HCT116 (cell line): ENCODE measurements at regions not wholly inside any gene's neighbourhood (a gene's known extent, or its start where the extent isn't known, plus 50 kb on each side); places are given as distances from the start of the nearest gene placed in this dataset.

ENCODE experiments used
- ATAC-seq: fragments of 200-7000 bp; cut with Tn5 transposase; 2 replicates; pipeline ENCODE4 v1.9.1; 2020; ENCODE audit warnings: mild to moderate bottlenecking, moderate library complexity
- BruUV-seq: library from RNA; stranded (reverse); fragments of 400-500 nt; replicated peaks from 2 replicates; lab custom pipeline; 2021; lab: Mats Ljungman, UMichigan
- CTCF ChIA-PET: fragments of 300-600 bp; sonication (Branson Sonifier 250); formaldehyde crosslinking; loops from one replicate; lab custom pipeline; 2021; ENCODE audit warnings: antibody characterized with exemption; lab: Charles Lee
- POLR2A ChIA-PET: fragments of 300-600, 350-600 bp; sonication (Branson Sonifier 250); formaldehyde crosslinking; loops from one replicate; lab custom pipeline; 2021; ENCODE audit warnings: antibody characterized with exemption; lab: Charles Lee
- RAD21 ChIA-PET, 2 experiments: fragments of 300-600 bp; sonication (Branson Sonifier 250); formaldehyde crosslinking; loops; one replicate each; lab custom pipeline; 2023; ENCODE audit warnings: low total read pairs in 2 of 2; ENCODE audit not compliant: uncharacterized antibody in 2 of 2, unreplicated experiment in 2 of 2, low non-redundant PET in 1 of 2; lab: Charles Lee
- DNase-seq: peaks from one replicate; pipeline ENCODE4 v3.0.0-alpha.2; 2010; ENCODE audit warnings: low read depth, low spot score
- H2AFZ ChIP-seq: fragments of 200-600 bp; shearing (Covaris generic), sonication (generic); 2 replicates; pipeline ENCODE4 v1.6.1; 2017; ENCODE audit warnings: low read depth, mixed run types, mixed read lengths, antibody characterized with exemption, low read length; ENCODE audit not compliant: poor library complexity, severe bottlenecking
- H3K27ac ChIP-seq: 2 replicates; pipeline ENCODE4 v1.5.1; 2012; ENCODE audit warnings: low read depth, low read length
- H3K27me3 ChIP-seq: fragments of 200-600 bp; sonication (generic); 2 replicates; pipeline ENCODE4 v1.6.1; 2016; ENCODE audit warnings: mixed run types, low read length, mixed read lengths; ENCODE audit not compliant: insufficient read depth
- H3K36me3 ChIP-seq, 2 experiments: fragments of 200-500 bp in 1 of 2; fragments of 200-600 bp in 1 of 2; sonication (Bioruptor generic) in 1 of 2; sonication (generic) in 1 of 2; 2 replicates each; pipeline versions ENCODE4 v1.5.1 to v1.6.1; 2014 to 2016; ENCODE audit warnings: low read length in 2 of 2, inconsistent platforms in 1 of 2, mixed read lengths in 1 of 2, mixed run types in 1 of 2; ENCODE audit not compliant: insufficient read depth in 2 of 2, control insufficient read depth in 1 of 2
- H3K4me1 ChIP-seq, 2 experiments: fragments of 200-600 bp in 1 of 2; sonication (generic) in 1 of 2; 2 replicates each; pipeline versions ENCODE4 v1.5.1 to v1.6.1; 2012 to 2017; ENCODE audit warnings: low read length in 2 of 2, inconsistent platforms in 1 of 2, mild to moderate bottlenecking in 1 of 2, mixed read lengths in 1 of 2, mixed run types in 1 of 2, moderate library complexity in 1 of 2; ENCODE audit not compliant: insufficient read depth in 2 of 2, control insufficient read depth in 1 of 2
- H3K4me2 ChIP-seq: fragments of 200-600 bp; sonication (generic); 2 replicates; pipeline ENCODE4 v1.6.1; 2017; ENCODE audit warnings: mixed run types, low read length, mixed read lengths
- H3K4me3 ChIP-seq, 2 experiments: fragments of 200-600 bp in 1 of 2; sonication (generic) in 1 of 2; replicated peaks in 1 of 2; 2 replicates each; pipeline ENCODE4 v1.5.1; 2011 to 2016; ENCODE audit warnings: low read length in 2 of 2, control low read depth in 1 of 2, low read depth in 1 of 2, mild to moderate bottlenecking in 1 of 2, mixed read lengths in 1 of 2, mixed run types in 1 of 2
- H3K79me2 ChIP-seq: fragments of 200-600 bp; sonication (generic); 2 replicates; pipeline ENCODE4 v1.6.1; 2017; ENCODE audit warnings: mild to moderate bottlenecking, mixed run types, low read length, moderate library complexity, mixed read lengths; ENCODE audit not compliant: insufficient read depth
- H3K9ac ChIP-seq: fragments of 200-600 bp; sonication (generic); 2 replicates; pipeline ENCODE4 v1.6.1; 2016; ENCODE audit warnings: low read length, mixed read lengths
- H3K9me2 ChIP-seq: fragments of 200-600 bp; sonication (generic), shearing (Covaris generic); 2 replicates; pipeline ENCODE4 v1.6.1; 2017; ENCODE audit warnings: mixed run types, mild to moderate bottlenecking, moderate library complexity; ENCODE audit not compliant: insufficient read depth
- H3K9me3 ChIP-seq, 2 experiments: fragments of 200-500 bp in 1 of 2; fragments of 200-600 bp in 1 of 2; sonication (Bioruptor generic) in 1 of 2; sonication (generic) in 1 of 2; 2 replicates each; pipeline ENCODE4 v1.6.1; 2014 to 2017; ENCODE audit warnings: low read length in 2 of 2, mixed read lengths in 2 of 2, inconsistent platforms in 1 of 2, low read depth in 1 of 2, mild to moderate bottlenecking in 1 of 2, mixed run types in 1 of 2, moderate library complexity in 1 of 2; ENCODE audit not compliant: control insufficient read depth in 1 of 2, insufficient read depth in 1 of 2
- H4K20me1 ChIP-seq: fragments of 200-600 bp; sonication (generic), shearing (Covaris generic); 2 replicates; pipeline ENCODE4 v1.6.1; 2017; ENCODE audit warnings: mixed run types, mild to moderate bottlenecking, moderate library complexity; ENCODE audit not compliant: insufficient read depth
- ATF3 ChIP-seq: IDR thresholded peaks from 2 replicates; pipeline ENCODE4 v1.6.1; 2012
- CBX3 ChIP-seq: IDR thresholded peaks from 2 replicates; pipeline ENCODE4 v1.6.1; 2012; ENCODE audit warnings: low read depth
- CTCF ChIP-seq, 3 experiments: fragments of 200-600 bp in 1 of 3; sonication (generic) in 1 of 3; IDR thresholded peaks in 2 of 3; conservative IDR thresholded peaks in 1 of 3; 2 replicates each; pipeline ENCODE4 v1.5.1; 2012 to 2017; ENCODE audit warnings: low read depth in 2 of 3, low read length in 2 of 3, antibody characterized with exemption in 1 of 3, borderline replicate concordance in 1 of 3, control low read depth in 1 of 3, mild to moderate bottlenecking in 1 of 3, mixed read lengths in 1 of 3, mixed run types in 1 of 3, moderate library complexity in 1 of 3; ENCODE audit not compliant: insufficient read depth in 1 of 3
- EGR1 ChIP-seq: IDR thresholded peaks from 2 replicates; pipeline ENCODE4 v1.6.1; 2012; ENCODE audit warnings: low read depth
- ELF1 ChIP-seq: IDR thresholded peaks from 2 replicates; pipeline ENCODE4 v1.6.1; 2012; ENCODE audit warnings: low read depth, borderline replicate concordance
- EZH2 ChIP-seq: fragments of 200-600 bp; sonication (generic); IDR thresholded peaks from 2 replicates; pipeline ENCODE4 v1.6.1; 2017; ENCODE audit warnings: antibody characterized with exemption, mixed run types
- FOSL1 ChIP-seq: IDR thresholded peaks from 2 replicates; pipeline ENCODE4 v1.6.1; 2012; ENCODE audit warnings: low read depth
- JUND ChIP-seq: IDR thresholded peaks from 2 replicates; pipeline ENCODE4 v1.6.1; 2012
- MAX ChIP-seq: IDR thresholded peaks from 2 replicates; pipeline ENCODE4 v1.6.1; 2012
- POLR2A ChIP-seq: IDR thresholded peaks from 2 replicates; pipeline ENCODE4 v1.7.0; 2011; ENCODE audit warnings: borderline replicate concordance; ENCODE audit not compliant: insufficient read depth, insufficient read length; ENCODE audit errors: extremely low read depth
- POLR2AphosphoS5 ChIP-seq: IDR thresholded peaks from 2 replicates; pipeline ENCODE4 v1.6.1; 2011; ENCODE audit warnings: mild to moderate bottlenecking, low read depth, low read length, moderate library complexity
- RAD21 ChIP-seq: IDR thresholded peaks from 2 replicates; pipeline ENCODE4 v1.6.1; 2012; ENCODE audit warnings: low read depth, mild to moderate bottlenecking
- REST ChIP-seq: IDR thresholded peaks from 2 replicates; pipeline ENCODE4 v1.6.1; 2012; ENCODE audit warnings: low read depth
- SRF ChIP-seq: IDR thresholded peaks from 2 replicates; pipeline ENCODE4 v1.6.1; 2012; ENCODE audit warnings: low read depth
- TCF7L2 ChIP-seq: IDR thresholded peaks from 2 replicates; pipeline ENCODE4 v1.7.0; 2011; ENCODE audit warnings: borderline replicate concordance, inconsistent platforms; ENCODE audit not compliant: insufficient read depth, insufficient read length; ENCODE audit errors: extremely low read depth
- ZBTB33 ChIP-seq: IDR thresholded peaks from 2 replicates; pipeline ENCODE4 v1.6.1; 2011; ENCODE audit warnings: mild to moderate bottlenecking, low read length, moderate library complexity; ENCODE audit not compliant: insufficient replicate concordance; ENCODE audit errors: extremely low read depth
- intact Hi-C: fragments of 100-400 bp; cut with micrococcal nuclease; formaldehyde crosslinking; loops from 2 replicates; pipeline ENCODE4 v1.10.0; 2022

GRCh38 chr20:50356525-50356885 lies 153.7 kb upstream of the PTPN1 start:
- intact Hi-C loops = no loop called here
- Histone ChIP-seq H3K36me3 (no peaks in the 10 kb centered on the region), H3K79me2 (no peaks in the 10 kb centered on the region), H3K9me3 (no peaks in the 10 kb centered on the region), H4K20me1 (no peaks in the 10 kb centered on the region), H3K9me2 (no peaks in the 10 kb centered on the region), H3K4me1 (peaks cover 13 to 30% of the 10 kb centered on the region in 2 experiments; a peak in 3 of 4 replicates), H3K4me3 (no peak overlapping the region), H3K9ac (no peak overlapping the region), H2AFZ (no peak overlapping the region), H3K27ac (no peak overlapping the region), H3K4me2 (no peak overlapping the region), H3K27me3 (no peaks in the 10 kb centered on the region)
- ChIA-PET CTCF (no interaction called here), POLR2A (no interaction called here), RAD21 (no interaction called here)
- DNase-seq (no peak), ATAC-seq (no peak)
- BruUV-seq = no TSS peak
- TF ChIP-seq RAD21 (no peak), MAX (no peak), POLR2AphosphoS5 (no peak), EGR1 (no peak), ELF1 (no peak), REST (no peak), EZH2 (no peak), ATF3 (no peak), SRF (no peak), CBX3 (no peak), FOSL1 (no peak), TCF7L2 (no peak), POLR2A (no peak), ZBTB33 (no peak), JUND (no peak), CTCF (IDR thresholded peaks at IDR 0.05 in 2 of 3, conservative IDR thresholded peaks at IDR 0.05 in 1 of 3; ENCODE audit: borderline replicate concordance in 1 of 3, insufficient read depth in 1 of 3, low read depth in 2 of 3, low read length in 2 of 3) (no peak)
